ENCODE measurements at regions not wholly inside any gene's neighbourhood (a gene's known extent, or its start where the extent isn't known, plus 50 kb on each side); places are given as distances from the start of the nearest gene placed in this dataset.

DNA sequence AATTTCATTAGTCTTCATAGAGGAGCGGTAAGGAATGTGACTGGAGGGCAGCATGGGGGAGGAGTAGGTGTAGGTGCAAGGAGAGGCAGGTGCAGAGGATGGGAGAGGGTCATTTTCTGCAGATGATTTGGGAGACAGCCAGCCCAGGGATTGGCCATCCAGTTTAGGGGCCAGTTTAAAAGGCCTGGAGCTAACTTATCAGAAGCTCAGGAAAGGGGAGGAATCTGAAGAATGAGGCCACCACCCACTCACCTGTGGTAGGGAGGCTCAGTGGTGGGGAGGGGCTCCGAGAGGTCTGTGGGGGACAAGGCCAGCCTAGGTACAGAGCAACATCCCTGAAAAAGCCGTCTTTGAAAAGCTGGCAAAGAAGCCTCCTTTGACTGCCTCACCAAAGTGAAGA is 110.8 kb upstream of the TMEM45B start:
- H3K23ac ChIP-seq (ENCODE audit: low read depth, low read length, poor library complexity): no peak overlapping the region
- H3K9me3 ChIP-seq (replicated peaks in 1 of 2; ENCODE audit: control insufficient read depth in 2 of 2, insufficient read depth in 1 of 2, low read depth in 1 of 2, low read length in 2 of 2): no peaks in the 10 kb centered on the region
- H3K18ac ChIP-seq (ENCODE audit: low read length): no peak overlapping the region
- H2AK5ac ChIP-seq (ENCODE audit: low read depth, low read length): no peak overlapping the region
- H4K91ac ChIP-seq (ENCODE audit: low read depth, low read length, poor library complexity): no peak overlapping the region
- H2BK15ac ChIP-seq (ENCODE audit: low read length): no peak overlapping the region
- no CpG with 5 or more reads among the region's 3 CpGs for WGBS, 2 donors (ENCODE audit: extremely low coverage in 2 of 2, insufficient read length in 2 of 2, insufficient replicate concordance in 1 of 2)
- H2BK5ac ChIP-seq (ENCODE audit: low read length): no peak overlapping the region
- no peak overlapping the region for H3K4me3 ChIP-seq (ENCODE audit: low read length in 2 of 2)
- H2AFZ ChIP-seq (ENCODE audit: low read length): no peak overlapping the region
- no peak overlapping the region for H3K4me2 ChIP-seq (ENCODE audit: insufficient read depth, low read length, poor library complexity, severe bottlenecking)
- H3K4ac ChIP-seq (ENCODE audit: low read length): no peak overlapping the region
- peaks cover 0 to 2% (median 0%) of the 10 kb centered on the region in 3 experiments for H3K27me3 ChIP-seq (ENCODE audit: control insufficient read depth in 3 of 3, insufficient read depth in 3 of 3, low read depth in 1 of 3, low read length in 3 of 3)
- H3K14ac ChIP-seq (ENCODE audit: low read length): no peak overlapping the region
- H3K79me1 ChIP-seq (ENCODE audit: low read depth, low read length): no peaks in the 10 kb centered on the region
- no peak overlapping the region for H2BK120ac ChIP-seq (ENCODE audit: low read depth, low read length)
- no peak overlapping the region for H3K27ac ChIP-seq (replicated peaks; ENCODE audit: low read length)
- no peak overlapping the region for H3K9ac ChIP-seq (ENCODE audit: low read depth, low read length, poor library complexity)
- no peaks in the 10 kb centered on the region for H3K4me1 ChIP-seq (ENCODE audit: control insufficient read depth in 2 of 2, insufficient read depth in 1 of 2, low read depth in 1 of 2, low read length in 2 of 2)
- no peak overlapping the region for H2BK12ac ChIP-seq (ENCODE audit: low read length)
- H4K8ac ChIP-seq (ENCODE audit: low read depth, low read length): no peak overlapping the region
- no peaks in the 10 kb centered on the region for H3K36me3 ChIP-seq (replicated peaks in 1 of 2; ENCODE audit: control insufficient read depth in 2 of 2, insufficient read depth in 2 of 2, low read length in 2 of 2)
- DNase-seq (ENCODE audit: low spot score): no peak

DNA sequence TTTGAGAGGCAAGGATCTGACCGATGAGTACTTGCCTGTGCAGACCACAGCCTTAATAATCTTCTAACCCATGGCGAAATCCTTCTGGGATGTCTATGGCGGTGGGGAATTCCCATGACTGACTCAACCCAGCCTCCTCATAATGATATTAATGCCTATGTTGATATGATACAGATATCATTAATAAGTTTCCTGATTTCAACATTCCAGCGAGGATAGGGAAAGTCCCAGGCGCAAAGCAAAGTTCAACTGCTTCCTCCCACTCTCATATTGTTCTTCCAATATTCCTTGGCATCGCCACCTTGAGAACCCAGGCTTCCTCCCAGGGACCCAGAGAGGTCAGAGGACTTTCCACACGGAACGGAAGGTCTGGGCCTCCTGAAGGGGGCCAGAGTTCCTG is 110.3 kb upstream of the TMEM45B start:
- Histone ChIP-seq H3K4me2 (ENCODE audit: insufficient read depth, low read length, poor library complexity, severe bottlenecking) (no peak overlapping the region), H3K14ac (ENCODE audit: low read length) (no peak overlapping the region), H2BK15ac (ENCODE audit: low read length) (no peak overlapping the region), H3K4me3 (ENCODE audit: low read length in 2 of 2) (no peak overlapping the region), H3K18ac (ENCODE audit: low read length) (no peak overlapping the region), H2BK5ac (ENCODE audit: low read length) (no peak overlapping the region), H2AFZ (ENCODE audit: low read length) (no peak overlapping the region), H3K4me1 (ENCODE audit: control insufficient read depth in 2 of 2, insufficient read depth in 1 of 2, low read depth in 1 of 2, low read length in 2 of 2) (no peaks in the 10 kb centered on the region), H3K27me3 (ENCODE audit: control insufficient read depth in 3 of 3, insufficient read depth in 3 of 3, low read depth in 1 of 3, low read length in 3 of 3) (peaks cover 0 to 2% (median 0%) of the 10 kb centered on the region in 3 experiments), H2BK12ac (ENCODE audit: low read length) (no peak overlapping the region), H3K79me1 (ENCODE audit: low read depth, low read length) (no peaks in the 10 kb centered on the region), H3K23ac (ENCODE audit: low read depth, low read length, poor library complexity) (no peak overlapping the region), H2BK120ac (ENCODE audit: low read depth, low read length) (no peak overlapping the region), H3K4ac (ENCODE audit: low read length) (no peak overlapping the region), H3K36me3 (replicated peaks in 1 of 2; ENCODE audit: control insufficient read depth in 2 of 2, insufficient read depth in 2 of 2, low read length in 2 of 2) (no peaks in the 10 kb centered on the region), H4K8ac (ENCODE audit: low read depth, low read length) (no peak overlapping the region), H2AK5ac (ENCODE audit: low read depth, low read length) (no peak overlapping the region), H3K27ac (replicated peaks; ENCODE audit: low read length) (no peak overlapping the region), H3K9me3 (replicated peaks in 1 of 2; ENCODE audit: control insufficient read depth in 2 of 2, insufficient read depth in 1 of 2, low read depth in 1 of 2, low read length in 2 of 2) (no peaks in the 10 kb centered on the region), H4K91ac (ENCODE audit: low read depth, low read length, poor library complexity) (no peak overlapping the region), H3K9ac (ENCODE audit: low read depth, low read length, poor library complexity) (no peak overlapping the region)
- no CpG with 5 or more reads among the region's 8 CpGs for WGBS, 2 donors (ENCODE audit: extremely low coverage in 2 of 2, insufficient read length in 2 of 2, insufficient replicate concordance in 1 of 2)
- DNase-seq (ENCODE audit: low spot score): no peak

DNA sequence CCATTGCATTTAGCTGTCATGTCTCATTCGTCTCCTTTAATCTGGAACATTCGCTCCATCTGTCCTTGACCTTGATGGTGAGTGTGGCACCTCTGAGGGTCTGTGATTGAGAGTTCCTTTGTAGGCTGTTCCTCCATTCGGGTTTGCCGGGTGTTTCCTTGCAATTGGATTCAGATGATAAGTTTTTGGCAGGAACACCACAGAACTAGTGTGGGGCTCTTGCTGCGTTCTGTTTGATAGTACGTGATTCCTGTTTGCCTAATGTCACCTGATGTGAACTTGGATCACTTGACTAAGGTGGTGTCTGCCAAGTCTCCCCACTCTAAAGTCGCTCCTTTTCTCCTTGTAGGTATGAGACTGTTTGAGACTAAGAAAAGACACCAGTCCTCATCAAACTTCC is 109.7 kb upstream of the TMEM45B start:
- no peaks in the 10 kb centered on the region for H3K9me3 ChIP-seq (replicated peaks in 1 of 2; ENCODE audit: control insufficient read depth in 2 of 2, insufficient read depth in 1 of 2, low read depth in 1 of 2, low read length in 2 of 2)
- H3K27me3 ChIP-seq (ENCODE audit: control insufficient read depth in 3 of 3, insufficient read depth in 3 of 3, low read depth in 1 of 3, low read length in 3 of 3): peaks cover 0 to 2% (median 0%) of the 10 kb centered on the region in 3 experiments
- no peak overlapping the region for H3K23ac ChIP-seq (ENCODE audit: low read depth, low read length, poor library complexity)
- no peak overlapping the region for H4K8ac ChIP-seq (ENCODE audit: low read depth, low read length)
- no peak overlapping the region for H4K91ac ChIP-seq (ENCODE audit: low read depth, low read length, poor library complexity)
- no peak overlapping the region for H2BK12ac ChIP-seq (ENCODE audit: low read length)
- no CpG with 5 or more reads among the region's 7 CpGs for WGBS, 2 donors (ENCODE audit: extremely low coverage in 2 of 2, insufficient read length in 2 of 2, insufficient replicate concordance in 1 of 2)
- no peaks in the 10 kb centered on the region for H3K36me3 ChIP-seq (replicated peaks in 1 of 2; ENCODE audit: control insufficient read depth in 2 of 2, insufficient read depth in 2 of 2, low read length in 2 of 2)
- H3K4ac ChIP-seq (ENCODE audit: low read length): no peak overlapping the region
- no peak overlapping the region for H3K9ac ChIP-seq (ENCODE audit: low read depth, low read length, poor library complexity)
- no peak overlapping the region for H2AK5ac ChIP-seq (ENCODE audit: low read depth, low read length)
- no peak overlapping the region for H3K4me2 ChIP-seq (ENCODE audit: insufficient read depth, low read length, poor library complexity, severe bottlenecking)
- H3K79me1 ChIP-seq (ENCODE audit: low read depth, low read length): no peaks in the 10 kb centered on the region
- H2AFZ ChIP-seq (ENCODE audit: low read length): no peak overlapping the region
- H2BK120ac ChIP-seq (ENCODE audit: low read depth, low read length): no peak overlapping the region
- H3K4me3 ChIP-seq (ENCODE audit: low read length in 2 of 2): no peak overlapping the region
- H2BK15ac ChIP-seq (ENCODE audit: low read length): no peak overlapping the region
- H2BK5ac ChIP-seq (ENCODE audit: low read length): no peak overlapping the region
- H3K18ac ChIP-seq (ENCODE audit: low read length): no peak overlapping the region
- no peak overlapping the region for H3K27ac ChIP-seq (replicated peaks; ENCODE audit: low read length)
- no peaks in the 10 kb centered on the region for H3K4me1 ChIP-seq (ENCODE audit: control insufficient read depth in 2 of 2, insufficient read depth in 1 of 2, low read depth in 1 of 2, low read length in 2 of 2)
- no peak overlapping the region for H3K14ac ChIP-seq (ENCODE audit: low read length)
- DNase-seq (ENCODE audit: low spot score): no peak

GRCh38 chr11:129709801-129710398 is 105.7 kb upstream of the TMEM45B start:
- H4K91ac ChIP-seq (ENCODE audit: low read depth, low read length, poor library complexity): no peak overlapping the region
- H3K4me1 ChIP-seq (ENCODE audit: control insufficient read depth in 2 of 2, insufficient read depth in 1 of 2, low read depth in 1 of 2, low read length in 2 of 2): no peaks in the 10 kb centered on the region
- H3K4me2 ChIP-seq (ENCODE audit: insufficient read depth, low read length, poor library complexity, severe bottlenecking): no peak overlapping the region
- no peaks in the 10 kb centered on the region for H3K79me1 ChIP-seq (ENCODE audit: low read depth, low read length)
- H3K4ac ChIP-seq (ENCODE audit: low read length): no peak overlapping the region
- no peak overlapping the region for H3K23ac ChIP-seq (ENCODE audit: low read depth, low read length, poor library complexity)
- no peaks in the 10 kb centered on the region for H3K36me3 ChIP-seq (replicated peaks in 1 of 2; ENCODE audit: control insufficient read depth in 2 of 2, insufficient read depth in 2 of 2, low read length in 2 of 2)
- no peaks in the 10 kb centered on the region for H3K9me3 ChIP-seq (replicated peaks in 1 of 2; ENCODE audit: control insufficient read depth in 2 of 2, insufficient read depth in 1 of 2, low read depth in 1 of 2, low read length in 2 of 2)
- H3K14ac ChIP-seq (ENCODE audit: low read length): no peak overlapping the region
- no peak overlapping the region for H2BK120ac ChIP-seq (ENCODE audit: low read depth, low read length)
- no peak overlapping the region for H2BK15ac ChIP-seq (ENCODE audit: low read length)
- H2AK5ac ChIP-seq (ENCODE audit: low read depth, low read length): no peak overlapping the region
- no peak overlapping the region for H2BK12ac ChIP-seq (ENCODE audit: low read length)
- H2BK5ac ChIP-seq (ENCODE audit: low read length): no peak overlapping the region
- H3K27me3 ChIP-seq (ENCODE audit: control insufficient read depth in 3 of 3, insufficient read depth in 3 of 3, low read depth in 1 of 3, low read length in 3 of 3): peaks cover 0 to 4% (median 0%) of the 10 kb centered on the region in 3 experiments
- no peak overlapping the region for H3K4me3 ChIP-seq (ENCODE audit: low read length in 2 of 2)
- H3K9ac ChIP-seq (ENCODE audit: low read depth, low read length, poor library complexity): no peak overlapping the region
- H4K8ac ChIP-seq (ENCODE audit: low read depth, low read length): no peak overlapping the region
- no peak for DNase-seq (ENCODE audit: low spot score)
- no peak overlapping the region for H2AFZ ChIP-seq (ENCODE audit: low read length)
- H3K18ac ChIP-seq (ENCODE audit: low read length): no peak overlapping the region
- no peak overlapping the region for H3K27ac ChIP-seq (replicated peaks; ENCODE audit: low read length)
- WGBS, 2 donors (ENCODE audit: extremely low coverage in 2 of 2, insufficient read length in 2 of 2, insufficient replicate concordance in 1 of 2): no CpG with 5 or more reads among the region's 15 CpGs
